Testis (tissue), 2 donors: ENCODE measurements at regions not wholly inside any gene's neighbourhood (a gene's known extent, or its start where the extent isn't known, plus 50 kb on each side); places are given as distances from the start of the nearest gene placed in this dataset.

ENCODE experiments used
- CTCF ChIP-seq, 3 experiments: fragments of 450-650 bp in 2 of 3; fragments of 200-600 bp in 1 of 3; sonication (generic) in 1 of 3; IDR thresholded peaks; one replicate each; pipeline ENCODE4 v1.5.1; 2016 to 2019; ENCODE audit warnings: antibody characterized with exemption in 3 of 3, mild to moderate bottlenecking in 2 of 3, moderate library complexity in 1 of 3
- POLR2A ChIP-seq: fragments of 450-650 bp; IDR thresholded peaks from one replicate; pipeline ENCODE4 v1.6.1; 2017; ENCODE audit warnings: antibody characterized with exemption, mild to moderate bottlenecking, moderate library complexity

- TF ChIP-seq CTCF (IDR thresholded peaks at IDR 0.05) (no peak), POLR2A (no peak)
Measured at GRCh38 chr15:69916169-69916785, 181.4 kb downstream of the TLE3 start.
